Nephron progenitor cell (in vitro differentiated cells): ENCODE measurements at regions not wholly inside any gene's neighbourhood (a gene's known extent, or its start where the extent isn't known, plus 50 kb on each side); places are given as distances from the start of the nearest gene placed in this dataset.

Experiments
- DNase-seq: peaks from one replicate; pipeline ENCODE4 v3.0.0; 2021
- H3K27ac Mint-ChIP-seq: 2 replicates; pipeline ENCODE4 v1.8.0; 2021; ENCODE audit warnings: mild to moderate bottlenecking, moderate library complexity, mixed read lengths
- H3K27me3 Mint-ChIP-seq: 2 replicates; pipeline ENCODE4 v1.8.0; 2021; ENCODE audit warnings: mild to moderate bottlenecking, low read depth, mixed read lengths; ENCODE audit not compliant: poor library complexity
- H3K36me3 Mint-ChIP-seq: 2 replicates; pipeline ENCODE4 v1.8.0; 2021; ENCODE audit warnings: low read depth, mixed read lengths
- H3K4me1 Mint-ChIP-seq: 2 replicates; pipeline ENCODE4 v1.8.0; 2021; ENCODE audit warnings: mixed read lengths
- H3K4me3 Mint-ChIP-seq: 2 replicates; pipeline ENCODE4 v1.8.0; 2021; ENCODE audit warnings: mild to moderate bottlenecking, moderate library complexity, mixed read lengths
- H3K9me3 Mint-ChIP-seq: 2 replicates; pipeline ENCODE4 v1.8.0; 2021; ENCODE audit warnings: mild to moderate bottlenecking, moderate library complexity, mixed read lengths
- TF ChIP-seq, protein P1 (sequence below): fragments of 200-600 bp; sonication (generic); IDR thresholded peaks from 2 replicates; pipeline ENCODE4 v1.5.0; 2021; ENCODE audit warnings: antibody characterized with exemption

DNA sequence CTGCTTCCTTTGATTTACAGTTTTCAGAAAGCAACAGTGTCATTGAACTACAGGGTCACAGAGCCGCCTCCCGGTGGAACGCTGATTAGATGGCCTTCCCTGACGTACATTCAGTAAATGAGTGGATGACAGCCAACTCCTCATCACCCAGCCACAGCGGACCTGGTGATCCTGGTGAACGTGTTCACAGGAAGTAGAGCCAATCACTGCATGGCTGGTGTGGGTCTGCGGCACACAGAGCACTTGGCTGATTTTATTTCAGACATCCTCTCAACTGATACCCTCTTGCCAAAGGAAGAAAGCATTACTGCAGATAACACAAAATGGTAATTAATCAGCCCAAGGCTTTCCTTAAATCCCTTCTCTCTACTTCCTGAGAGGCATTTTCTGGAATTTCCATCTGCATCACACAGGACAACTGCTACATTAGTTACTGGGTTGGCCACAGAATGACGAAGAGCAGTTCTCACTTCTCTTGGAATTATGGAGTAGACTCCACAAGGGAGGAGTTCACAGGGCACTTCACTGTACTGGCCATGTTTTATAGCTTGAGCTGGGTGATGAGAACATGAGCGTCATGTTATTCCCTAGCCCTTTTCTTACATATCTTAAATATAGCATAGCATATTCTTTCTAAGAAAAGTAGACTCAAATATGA, 84.0 kb upstream of the SLC7A1 start:
- H3K36me3 Mint-ChIP-seq = no peaks in the 10 kb centered on the region
- DNase-seq = no peak
- H3K9me3 Mint-ChIP-seq = no peaks in the 10 kb centered on the region
- TF ChIP-seq, protein P1, sequence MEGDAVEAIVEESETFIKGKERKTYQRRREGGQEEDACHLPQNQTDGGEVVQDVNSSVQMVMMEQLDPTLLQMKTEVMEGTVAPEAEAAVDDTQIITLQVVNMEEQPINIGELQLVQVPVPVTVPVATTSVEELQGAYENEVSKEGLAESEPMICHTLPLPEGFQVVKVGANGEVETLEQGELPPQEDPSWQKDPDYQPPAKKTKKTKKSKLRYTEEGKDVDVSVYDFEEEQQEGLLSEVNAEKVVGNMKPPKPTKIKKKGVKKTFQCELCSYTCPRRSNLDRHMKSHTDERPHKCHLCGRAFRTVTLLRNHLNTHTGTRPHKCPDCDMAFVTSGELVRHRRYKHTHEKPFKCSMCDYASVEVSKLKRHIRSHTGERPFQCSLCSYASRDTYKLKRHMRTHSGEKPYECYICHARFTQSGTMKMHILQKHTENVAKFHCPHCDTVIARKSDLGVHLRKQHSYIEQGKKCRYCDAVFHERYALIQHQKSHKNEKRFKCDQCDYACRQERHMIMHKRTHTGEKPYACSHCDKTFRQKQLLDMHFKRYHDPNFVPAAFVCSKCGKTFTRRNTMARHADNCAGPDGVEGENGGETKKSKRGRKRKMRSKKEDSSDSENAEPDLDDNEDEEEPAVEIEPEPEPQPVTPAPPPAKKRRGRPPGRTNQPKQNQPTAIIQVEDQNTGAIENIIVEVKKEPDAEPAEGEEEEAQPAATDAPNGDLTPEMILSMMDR = no peak
- peaks cover 5% of the 10 kb centered on the region for H3K4me1 Mint-ChIP-seq
- no peak overlapping the region for H3K27ac Mint-ChIP-seq
- H3K4me3 Mint-ChIP-seq = no peak overlapping the region
- peaks cover 10% of the 10 kb centered on the region for H3K27me3 Mint-ChIP-seq

GRCh38 chr13:29677627-29678026, 82.1 kb upstream of the SLC7A1 start:
- no peaks in the 10 kb centered on the region for H3K9me3 Mint-ChIP-seq
- TF ChIP-seq, protein P1 = no peak
- no peak for DNase-seq
- no peak overlapping the region for H3K4me3 Mint-ChIP-seq
- H3K27me3 Mint-ChIP-seq = peaks cover 10% of the 10 kb centered on the region
- H3K4me1 Mint-ChIP-seq = peaks cover 5% of the 10 kb centered on the region
- no peak overlapping the region for H3K27ac Mint-ChIP-seq
- H3K36me3 Mint-ChIP-seq = no peaks in the 10 kb centered on the region

- no peaks in the 10 kb centered on the region for H3K36me3 Mint-ChIP-seq
- DNase-seq = no peak
- H3K4me1 Mint-ChIP-seq = peaks cover 5% of the 10 kb centered on the region
- H3K27ac Mint-ChIP-seq = no peak overlapping the region
- H3K9me3 Mint-ChIP-seq = no peaks in the 10 kb centered on the region
- H3K27me3 Mint-ChIP-seq = peaks cover 5% of the 10 kb centered on the region
- H3K4me3 Mint-ChIP-seq = no peak overlapping the region
- TF ChIP-seq, protein P1 = no peak
Observed at GRCh38 chr13:29676941-29677452, 81.5 kb upstream of the SLC7A1 start.

DNA sequence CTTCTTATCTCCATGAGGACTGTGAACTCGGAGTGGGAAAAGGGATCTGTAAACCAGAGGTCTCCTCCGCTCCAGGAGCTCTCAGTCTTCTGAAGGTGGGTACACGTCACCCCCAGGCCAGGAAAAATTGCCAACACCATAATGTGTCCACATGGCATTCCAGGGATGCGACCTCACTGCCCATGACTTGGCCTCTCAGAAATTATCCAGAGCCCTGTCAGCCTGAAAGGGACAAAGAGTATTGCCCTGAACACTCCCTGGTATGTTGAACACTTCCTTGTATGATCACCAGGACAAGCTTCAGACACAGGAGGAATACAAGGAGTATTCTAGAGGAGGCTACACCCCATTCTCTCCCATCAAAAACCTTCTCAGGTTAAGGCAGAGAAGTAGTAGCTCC, 81.0 kb upstream of the SLC7A1 start:
- DNase-seq = no peak
- peaks cover 4% of the 10 kb centered on the region for H3K9me3 Mint-ChIP-seq
- H3K36me3 Mint-ChIP-seq = no peaks in the 10 kb centered on the region
- peaks cover 5% of the 10 kb centered on the region for H3K4me1 Mint-ChIP-seq
- H3K27me3 Mint-ChIP-seq = peaks cover under 1% of the 10 kb centered on the region
- no peak overlapping the region for H3K4me3 Mint-ChIP-seq
- TF ChIP-seq, protein P1 = no peak
- no peak overlapping the region for H3K27ac Mint-ChIP-seq

- no peak for DNase-seq
- H3K4me3 Mint-ChIP-seq = no peak overlapping the region
- no peak overlapping the region for H3K27ac Mint-ChIP-seq
- H3K9me3 Mint-ChIP-seq = peaks cover 4% of the 10 kb centered on the region
- no peaks in the 10 kb centered on the region for H3K27me3 Mint-ChIP-seq
- TF ChIP-seq, protein P1 = no peak
- peaks cover 3% of the 10 kb centered on the region for H3K4me1 Mint-ChIP-seq
- no peaks in the 10 kb centered on the region for H3K36me3 Mint-ChIP-seq
Observed at GRCh38 chr13:29674532-29674931, 79.0 kb upstream of the SLC7A1 start.

DNA sequence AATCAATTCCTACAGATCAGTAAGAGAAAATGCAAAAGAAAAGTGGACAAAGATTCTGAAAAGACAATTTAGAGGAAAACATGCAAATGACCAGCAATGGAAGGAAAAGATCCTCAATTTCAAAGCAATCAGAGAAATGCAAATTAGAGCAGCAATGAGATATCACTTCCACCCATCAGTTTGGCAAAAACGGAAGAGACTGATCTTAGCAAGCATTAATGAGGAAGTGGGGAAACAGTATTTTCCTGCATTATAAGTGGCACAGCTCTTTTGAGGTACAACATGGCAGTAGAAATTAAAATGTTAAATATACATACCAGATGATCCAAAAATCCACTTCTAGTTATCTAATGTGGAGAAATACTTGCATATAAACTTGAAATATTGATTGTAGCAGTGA, 69.1 kb upstream of the SLC7A1 start:
- H3K9me3 Mint-ChIP-seq = peaks cover 36% of the 10 kb centered on the region
- TF ChIP-seq, protein P1 = no peak
- H3K27me3 Mint-ChIP-seq = peaks cover 25% of the 10 kb centered on the region
- H3K36me3 Mint-ChIP-seq = no peaks in the 10 kb centered on the region
- H3K4me1 Mint-ChIP-seq = no peaks in the 10 kb centered on the region
- no peak overlapping the region for H3K4me3 Mint-ChIP-seq
- H3K27ac Mint-ChIP-seq = no peak overlapping the region
- no peak for DNase-seq
